ENCODE measurements at regions not wholly inside any gene's neighbourhood (a gene's known extent, or its start where the extent isn't known, plus 50 kb on each side); places are given as distances from the start of the nearest gene placed in this dataset.

DNA sequence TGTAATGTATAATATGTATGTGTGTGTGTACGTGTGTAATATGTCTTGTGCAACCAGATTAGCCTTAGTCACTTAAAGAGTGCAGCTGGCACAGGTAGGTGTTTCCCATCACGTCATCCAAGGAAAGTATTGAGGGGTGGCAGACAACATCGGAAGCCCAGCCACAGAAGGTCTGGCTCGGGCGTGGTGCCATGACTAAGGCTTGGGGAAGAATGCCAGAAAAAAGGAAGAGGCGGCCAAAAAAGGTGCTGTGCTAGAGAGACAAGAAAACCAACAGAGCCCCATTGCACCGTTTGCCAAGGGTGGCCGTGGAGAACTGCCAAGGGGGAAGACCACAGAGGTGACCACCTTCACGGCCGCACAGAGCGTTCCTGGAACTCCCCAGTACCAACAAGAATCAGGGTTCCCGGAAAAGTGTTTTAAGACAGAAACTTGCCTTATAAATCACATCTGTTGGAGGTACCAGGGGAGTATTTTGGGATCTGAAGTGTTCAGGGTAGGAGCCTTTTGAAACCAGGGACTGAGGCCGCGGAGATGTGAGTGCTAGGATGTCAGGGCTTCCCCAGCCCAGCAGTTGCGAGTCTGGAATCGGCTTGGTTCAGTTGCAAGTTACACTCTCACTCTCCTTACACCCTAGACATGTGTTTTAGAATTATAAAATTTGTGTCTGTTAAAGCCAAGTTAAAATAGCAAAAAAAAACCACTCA lies 131.2 kb upstream of the DYRK2 start:
- Histone ChIP-seq H2AFZ (ENCODE audit: low read depth, low read length) (no peak overlapping the region), H4K20me1 (replicated peaks; ENCODE audit: control insufficient read depth, extremely low read depth, insufficient read depth, low read length) (no peaks in the 10 kb centered on the region), H3K27me3 (ENCODE audit: control insufficient read depth in 2 of 2, insufficient read depth in 2 of 2, low read length in 2 of 2) (no peaks in the 10 kb centered on the region), H3K4me3 (replicated peaks in 1 of 3; ENCODE audit: insufficient read depth in 1 of 3, low read depth in 1 of 3, low read length in 3 of 3) (no peak overlapping the region), H3K36me3 (ENCODE audit: control insufficient read depth in 2 of 2, extremely low read depth in 1 of 2, insufficient read depth in 2 of 2, low read length in 2 of 2) (no peaks in the 10 kb centered on the region), H3K9me1 (replicated peaks; ENCODE audit: control insufficient read depth, extremely low read depth, insufficient read depth, low read length) (no peaks in the 10 kb centered on the region), H3K79me2 (ENCODE audit: control insufficient read depth, insufficient read depth, low read length) (no peaks in the 10 kb centered on the region), H3K4me1 (ENCODE audit: control insufficient read depth, extremely low read depth, insufficient read depth, low read length) (no peaks in the 10 kb centered on the region), H3K9me3 (replicated peaks; ENCODE audit: control insufficient read depth, insufficient read depth, low read length) (no peaks in the 10 kb centered on the region), H3K27ac (ENCODE audit: insufficient read depth, low read depth, low read length) (no peak overlapping the region), H3K9ac (replicated peaks; ENCODE audit: extremely low read depth, insufficient read depth, low read length) (no peak overlapping the region), H3K4me2 (ENCODE audit: insufficient read depth, low read length) (no peak overlapping the region)
- dilution Hi-C loops (cut with MboI; ENCODE audit: extremely low pct_ligation_motif_present, low sequenced_read_pairs) = no loop called here
- TF ChIP-seq POLR2AphosphoS5 (IDR thresholded peaks at IDR 0.05; ENCODE audit: insufficient read depth, low read depth, low read length) = no peak
- TF ChIP-seq EZH2 (IDR thresholded peaks at IDR 0.05; ENCODE audit: borderline replicate concordance, low read depth, low read length, severe bottlenecking) = no peak
- TF ChIP-seq POLR2A (IDR thresholded peaks at IDR 0.05; ENCODE audit: low read depth, low read length) = no peak
- TF ChIP-seq FOS (IDR thresholded peaks at IDR 0.05; ENCODE audit: borderline replicate concordance, insufficient read depth, low read length) = no peak
- TF ChIP-seq GATA2 (IDR thresholded peaks at IDR 0.05; ENCODE audit: insufficient read depth, insufficient read length, low read depth, low read length) = no peak
- TF ChIP-seq, protein P1, sequence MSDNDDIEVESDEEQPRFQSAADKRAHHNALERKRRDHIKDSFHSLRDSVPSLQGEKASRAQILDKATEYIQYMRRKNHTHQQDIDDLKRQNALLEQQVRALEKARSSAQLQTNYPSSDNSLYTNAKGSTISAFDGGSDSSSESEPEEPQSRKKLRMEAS (IDR thresholded peaks at IDR 0.05; ENCODE audit: insufficient read depth, insufficient read length) = no peak
- TF ChIP-seq, protein P2, sequence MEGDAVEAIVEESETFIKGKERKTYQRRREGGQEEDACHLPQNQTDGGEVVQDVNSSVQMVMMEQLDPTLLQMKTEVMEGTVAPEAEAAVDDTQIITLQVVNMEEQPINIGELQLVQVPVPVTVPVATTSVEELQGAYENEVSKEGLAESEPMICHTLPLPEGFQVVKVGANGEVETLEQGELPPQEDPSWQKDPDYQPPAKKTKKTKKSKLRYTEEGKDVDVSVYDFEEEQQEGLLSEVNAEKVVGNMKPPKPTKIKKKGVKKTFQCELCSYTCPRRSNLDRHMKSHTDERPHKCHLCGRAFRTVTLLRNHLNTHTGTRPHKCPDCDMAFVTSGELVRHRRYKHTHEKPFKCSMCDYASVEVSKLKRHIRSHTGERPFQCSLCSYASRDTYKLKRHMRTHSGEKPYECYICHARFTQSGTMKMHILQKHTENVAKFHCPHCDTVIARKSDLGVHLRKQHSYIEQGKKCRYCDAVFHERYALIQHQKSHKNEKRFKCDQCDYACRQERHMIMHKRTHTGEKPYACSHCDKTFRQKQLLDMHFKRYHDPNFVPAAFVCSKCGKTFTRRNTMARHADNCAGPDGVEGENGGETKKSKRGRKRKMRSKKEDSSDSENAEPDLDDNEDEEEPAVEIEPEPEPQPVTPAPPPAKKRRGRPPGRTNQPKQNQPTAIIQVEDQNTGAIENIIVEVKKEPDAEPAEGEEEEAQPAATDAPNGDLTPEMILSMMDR (IDR thresholded peaks at IDR 0.05; ENCODE audit: extremely low read depth in 1 of 2, insufficient read depth in 1 of 2, low read depth in 1 of 2, low read length in 2 of 2) = no peak
- no peak for TF ChIP-seq JUN (IDR thresholded peaks at IDR 0.05; ENCODE audit: borderline replicate concordance, insufficient read depth, insufficient read length, low read depth)
- no peak for TF ChIP-seq MYC (IDR thresholded peaks at IDR 0.05; ENCODE audit: low read depth, low read length)
- CTCF ChIA-PET = no interaction called here
- BruUV-seq (replicated peaks) = no TSS peak
- no peak for FAIRE-seq
- POLR2A ChIA-PET = no interaction called here
- intact Hi-C loops (cut with micrococcal nuclease) = no loop called here
- DNase-seq (ENCODE audit: low read depth, low spot score) = no peak
